ENCODE measurements at regions not wholly inside any gene's neighbourhood (a gene's known extent, or its start where the extent isn't known, plus 50 kb on each side); places are given as distances from the start of the nearest gene placed in this dataset.

DNA sequence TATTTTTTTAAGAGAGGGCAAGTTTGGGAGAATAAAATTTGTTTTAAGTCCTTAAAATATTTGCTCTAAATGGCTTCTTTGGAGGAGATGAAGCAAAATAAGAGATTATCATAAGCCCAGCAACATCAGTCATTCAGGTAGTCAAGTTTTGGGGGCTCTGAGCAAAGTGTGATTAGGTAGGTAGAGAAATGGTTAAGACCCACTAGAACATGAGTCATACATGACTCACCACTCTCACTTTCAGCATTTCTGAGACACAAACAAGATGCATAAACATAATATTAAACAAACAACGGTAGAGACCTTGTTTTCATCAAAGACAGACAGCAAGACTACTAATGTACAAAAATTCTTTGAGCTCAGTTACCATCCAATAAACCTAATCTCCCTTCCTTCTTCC, 272.2 kb downstream of the LMO4 start:
- no peak for TF ChIP-seq CTCF (IDR thresholded peaks at IDR 0.05 in 4 of 5, conservative IDR thresholded peaks at IDR 0.05 in 1 of 5)
- TF ChIP-seq POLR2A (IDR thresholded peaks at IDR 0.05), result no peak

Measured in gastrocnemius medialis (tissue), 4 donors.